BE2C (cell line): ENCODE measurements at regions not wholly inside any gene's neighbourhood (a gene's known extent, or its start where the extent isn't known, plus 50 kb on each side); places are given as distances from the start of the nearest gene placed in this dataset.

Experiments used
- DNase-seq: peaks from one replicate; pipeline ENCODE4 v3.0.0-alpha.2; 2020
- H3K27me3 ChIP-seq: fragments of 250-450 bp; sonication (Bioruptor Pico); 2 replicates; pipeline ENCODE4 v1.5.1; 2020; ENCODE audit warnings: mild to moderate bottlenecking
- H3K36me3 ChIP-seq: fragments of 250-450 bp; sonication (Bioruptor Pico); 2 replicates; pipeline ENCODE4 v1.5.1; 2020; ENCODE audit warnings: mild to moderate bottlenecking
- H3K4me1 ChIP-seq: fragments of 250-450 bp; sonication (Bioruptor Pico); 2 replicates; pipeline ENCODE4 v1.5.1; 2020
- H3K4me3 ChIP-seq: 2 replicates; pipeline ENCODE4 v1.5.1; 2011; ENCODE audit warnings: low read depth, low read length
- H3K9me3 ChIP-seq: fragments of 250-450 bp; sonication (Bioruptor Pico); 2 replicates; pipeline ENCODE4 v1.5.1; 2020
- CTCF ChIP-seq: IDR thresholded peaks from 2 replicates; pipeline ENCODE4 v1.5.1; 2012; ENCODE audit warnings: mild to moderate bottlenecking, low read depth, low read length

- no peak for TF ChIP-seq CTCF
- no peaks in the 10 kb centered on the region for H3K36me3 ChIP-seq
- no peaks in the 10 kb centered on the region for H3K27me3 ChIP-seq
Observed at GRCh38 chr14:85438481-85438942, 91.4 kb upstream of the FLRT2 start.

GRCh38 chr14:85439696-85440328, 90.1 kb upstream of the FLRT2 start:
- DNase-seq = no peak
- no peak for TF ChIP-seq CTCF

More at GRCh38 chr14:85438481-85438942, 91.4 kb upstream of the FLRT2 start:
- Histone ChIP-seq H3K4me1 (no peaks in the 10 kb centered on the region), H3K4me3 (no peak overlapping the region), H3K9me3 (no peaks in the 10 kb centered on the region)
- DNase-seq = no peak

GRCh38 chr14:85441909-85442643, 87.9 kb upstream of the FLRT2 start:
- no peaks in the 10 kb centered on the region for H3K36me3 ChIP-seq
- no peak for TF ChIP-seq CTCF
- no peaks in the 10 kb centered on the region for H3K4me1 ChIP-seq
- H3K9me3 ChIP-seq = no peaks in the 10 kb centered on the region
- no peak overlapping the region for H3K4me3 ChIP-seq
- no peaks in the 10 kb centered on the region for H3K27me3 ChIP-seq
- DNase-seq = no peak

More at GRCh38 chr14:85439696-85440328, 90.1 kb upstream of the FLRT2 start:
- Histone ChIP-seq H3K4me1 (no peaks in the 10 kb centered on the region), H3K9me3 (no peaks in the 10 kb centered on the region), H3K27me3 (no peaks in the 10 kb centered on the region), H3K4me3 (no peak overlapping the region), H3K36me3 (no peaks in the 10 kb centered on the region)

- H3K4me1 ChIP-seq = no peaks in the 10 kb centered on the region
- H3K27me3 ChIP-seq = no peaks in the 10 kb centered on the region
- no peaks in the 10 kb centered on the region for H3K9me3 ChIP-seq
- no peaks in the 10 kb centered on the region for H3K36me3 ChIP-seq
- no peak for TF ChIP-seq CTCF
- no peak for DNase-seq
- no peak overlapping the region for H3K4me3 ChIP-seq
Observed at GRCh38 chr14:85442996-85443395, 86.9 kb upstream of the FLRT2 start.

GRCh38 chr14:85444635-85445034, 85.3 kb upstream of the FLRT2 start:
- no peak for TF ChIP-seq CTCF

GRCh38 chr14:85445151-85445795, 84.7 kb upstream of the FLRT2 start:
- H3K27me3 ChIP-seq = no peaks in the 10 kb centered on the region
- TF ChIP-seq CTCF = no peak
- H3K4me3 ChIP-seq = no peak overlapping the region
- no peak for DNase-seq
- no peaks in the 10 kb centered on the region; the same call in 1 of the 2 replicates for H3K9me3 ChIP-seq
- no peaks in the 10 kb centered on the region for H3K4me1 ChIP-seq
- no peaks in the 10 kb centered on the region for H3K36me3 ChIP-seq

More at GRCh38 chr14:85444635-85445034, 85.3 kb upstream of the FLRT2 start:
- no peaks in the 10 kb centered on the region for H3K27me3 ChIP-seq
- H3K4me1 ChIP-seq = no peaks in the 10 kb centered on the region
- H3K4me3 ChIP-seq = no peak overlapping the region
- no peaks in the 10 kb centered on the region for H3K36me3 ChIP-seq
- no peaks in the 10 kb centered on the region; the same call in 1 of the 2 replicates for H3K9me3 ChIP-seq
- peak; percentile 36 for DNase-seq
